H1 (cell line): ENCODE measurements at regions not wholly inside any gene's neighbourhood (a gene's known extent, or its start where the extent isn't known, plus 50 kb on each side); places are given as distances from the start of the nearest gene placed in this dataset.

ENCODE experiments used
- CTCF ChIA-PET: fragments of 300-600 bp; sonication (Branson Sonifier 250); formaldehyde crosslinking; loops from one replicate; lab custom pipeline; 2021; ENCODE audit not compliant: partially characterized antibody; lab: Charles Lee
- POLR2A ChIA-PET: fragments of 300-600 bp; sonication (Branson Sonifier 250); formaldehyde crosslinking; loops from one replicate; lab custom pipeline; 2021; ENCODE audit warnings: inconsistent platforms; ENCODE audit not compliant: partially characterized antibody; lab: Charles Lee
- DNase-seq, 2 experiments: peaks; one replicate each; pipeline versions ENCODE4 v3.0.0 to v3.0.0-alpha.2; 2010 to 2022; ENCODE audit warnings: low spot score in 2 of 2, low read depth in 1 of 2, mixed read lengths in 1 of 2
- FAIRE-seq: peaks from 2 replicates; lab custom pipeline; 2011; peaks lifted over from hg19 to GRCh38; lab: Jason Lieb, UNC
- H2AFZ ChIP-seq: 2 replicates; pipeline ENCODE4 v1.8.1; 2012; ENCODE audit warnings: low read length, inconsistent platforms
- H2AK5ac ChIP-seq: 2 replicates; pipeline ENCODE4 v1.6.1; 2013; ENCODE audit warnings: low read depth, low read length
- H2BK120ac ChIP-seq: replicated peaks from 2 replicates; pipeline ENCODE3; 2013; ENCODE audit warnings: low read depth, low read length, inconsistent platforms
- H2BK12ac ChIP-seq: 2 replicates; pipeline ENCODE4 v1.6.1; 2013; ENCODE audit warnings: low read depth, low read length
- H2BK15ac ChIP-seq: 2 replicates; pipeline ENCODE4 v1.6.1; 2013; ENCODE audit warnings: low read length
- H2BK20ac ChIP-seq: 2 replicates; pipeline ENCODE4 v1.6.1; 2013; ENCODE audit warnings: low read length
- H2BK5ac ChIP-seq: 2 replicates; pipeline ENCODE4 v1.6.1; 2013; ENCODE audit warnings: low read depth, low read length
- H3K14ac ChIP-seq: 2 replicates; pipeline ENCODE4 v1.6.1; 2013; ENCODE audit warnings: inconsistent platforms; ENCODE audit not compliant: insufficient read length
- H3K18ac ChIP-seq: 2 replicates; pipeline ENCODE4 v1.6.1; 2013; ENCODE audit warnings: low read length; ENCODE audit errors: extremely low read depth
- H3K23ac ChIP-seq: 2 replicates; pipeline ENCODE4 v1.6.1; 2013; ENCODE audit warnings: inconsistent platforms; ENCODE audit not compliant: insufficient read length
- H3K23me2 ChIP-seq: 2 replicates; pipeline ENCODE4 v1.6.1; 2013; ENCODE audit warnings: low read depth, low read length
- H3K27ac ChIP-seq: 2 replicates; pipeline ENCODE4 v1.6.1; 2011; ENCODE audit warnings: low read depth, low read length, inconsistent platforms
- H3K27me3 ChIP-seq, 4 experiments: replicated peaks in 1 of 4; 1 replicate in 1 of 4; 2 replicates in 3 of 4; pipeline versions ENCODE4 v1.6.1 to v1.8.1; 2011 to 2013; ENCODE audit warnings: low read length in 3 of 4, mild to moderate bottlenecking in 3 of 4, inconsistent platforms in 2 of 4, mixed read lengths in 2 of 4, moderate library complexity in 1 of 4; ENCODE audit not compliant: control insufficient read depth in 3 of 4, insufficient read depth in 3 of 4; ENCODE audit errors: extremely low read depth in 1 of 4
- H3K36me3 ChIP-seq, 4 experiments: 2 replicates each; pipeline versions ENCODE4 v1.6.1 to v1.8.1; 2011 to 2013; ENCODE audit warnings: mild to moderate bottlenecking in 4 of 4, low read length in 3 of 4, moderate library complexity in 2 of 4, control low read depth in 1 of 4, inconsistent platforms in 1 of 4; ENCODE audit not compliant: insufficient read depth in 4 of 4, control insufficient read depth in 2 of 4
- H3K4ac ChIP-seq: replicated peaks from 2 replicates; pipeline ENCODE3; 2013; ENCODE audit warnings: low read length, low read depth, mixed read lengths, inconsistent platforms; ENCODE audit not compliant: insufficient read length
- H3K4me1 ChIP-seq, 4 experiments: replicated peaks in 1 of 4; 1 replicate in 1 of 4; 2 replicates in 3 of 4; pipeline versions ENCODE4 v1.6.1 to v1.8.1; 2011 to 2013; ENCODE audit warnings: low read length in 3 of 4, inconsistent platforms in 2 of 4, mixed read lengths in 1 of 4; ENCODE audit not compliant: insufficient read depth in 4 of 4, control insufficient read depth in 3 of 4
- H3K4me2 ChIP-seq, 2 experiments: 2 replicates each; pipeline versions ENCODE4 v1.6.1 to v1.8.1; 2011 to 2013; ENCODE audit warnings: low read depth in 2 of 2, low read length in 2 of 2, control low read depth in 1 of 2, inconsistent platforms in 1 of 2, mild to moderate bottlenecking in 1 of 2; ENCODE audit not compliant: insufficient read depth in 1 of 2
- H3K4me3 ChIP-seq, 4 experiments: fragments of 200-600, 300-600 bp in 1 of 4; sonication (generic), shearing (Covaris generic), sonication (Bioruptor Twin) in 1 of 4; 2 replicates each; pipeline versions ENCODE4 v1.5.1 to v1.8.1; 2011 to 2016; ENCODE audit warnings: low read length in 4 of 4, low read depth in 3 of 4, control low read depth in 2 of 4, inconsistent platforms in 2 of 4, mild to moderate bottlenecking in 2 of 4, mixed read lengths in 1 of 4, moderate library complexity in 1 of 4; ENCODE audit not compliant: insufficient read depth in 2 of 4; ENCODE audit errors: extremely low read depth in 1 of 4
- H3K56ac ChIP-seq: replicated peaks from 2 replicates; pipeline ENCODE3; 2013; ENCODE audit warnings: low read depth, mild to moderate bottlenecking, mixed read lengths, low read length, inconsistent platforms; ENCODE audit not compliant: insufficient read length
- H3K79me1 ChIP-seq: 2 replicates; pipeline ENCODE4 v1.6.1; 2013; ENCODE audit warnings: low read depth, low read length, control low read depth
- H3K79me2 ChIP-seq, 2 experiments: 2 replicates each; pipeline versions ENCODE4 v1.6.1 to v1.8.1; 2012 to 2013; ENCODE audit warnings: low read length in 2 of 2, mild to moderate bottlenecking in 2 of 2, inconsistent platforms in 1 of 2; ENCODE audit not compliant: insufficient read depth in 2 of 2, control insufficient read depth in 1 of 2
- H3K9ac ChIP-seq, 4 experiments: replicated peaks in 1 of 4; 1 replicate in 1 of 4; 2 replicates in 3 of 4; pipeline versions ENCODE4 v1.6.1 to v1.8.1; 2011 to 2013; ENCODE audit warnings: low read depth in 3 of 4, low read length in 3 of 4, control low read depth in 2 of 4, mild to moderate bottlenecking in 2 of 4, moderate library complexity in 2 of 4, inconsistent platforms in 1 of 4; ENCODE audit errors: extremely low read depth in 1 of 4
- H3K9me3 ChIP-seq, 2 experiments: 2 replicates each; pipeline versions ENCODE4 v1.6.1 to v1.8.1; 2012 to 2013; ENCODE audit warnings: mild to moderate bottlenecking in 2 of 2, moderate library complexity in 2 of 2, control low read depth in 1 of 2, inconsistent platforms in 1 of 2, low read depth in 1 of 2, low read length in 1 of 2, mixed read lengths in 1 of 2; ENCODE audit not compliant: insufficient read depth in 2 of 2
- H4K20me1 ChIP-seq, 2 experiments: replicated peaks in 1 of 2; 2 replicates each; pipeline versions ENCODE3 to v1.8.1; 2011 to 2013; ENCODE audit warnings: inconsistent platforms in 2 of 2, low read length in 2 of 2, mild to moderate bottlenecking in 1 of 2; ENCODE audit not compliant: insufficient read depth in 2 of 2, control insufficient read depth in 1 of 2
- H4K5ac ChIP-seq: 2 replicates; pipeline ENCODE4 v1.6.1; 2013; ENCODE audit warnings: low read length, low read depth, mixed read lengths, inconsistent platforms; ENCODE audit not compliant: insufficient read length
- H4K8ac ChIP-seq: 2 replicates; pipeline ENCODE4 v1.8.0; 2013; ENCODE audit warnings: mild to moderate bottlenecking, moderate library complexity, low read length, inconsistent platforms; ENCODE audit not compliant: insufficient read depth; ENCODE audit errors: extremely low read depth
- H4K91ac ChIP-seq: replicated peaks from 2 replicates; pipeline ENCODE3; 2013; ENCODE audit warnings: low read length, mixed read lengths, inconsistent platforms; ENCODE audit not compliant: insufficient read length
- ASH2L ChIP-seq: fragments of 200-600, 300-600 bp; sonication (generic); IDR thresholded peaks from one replicate; pipeline ENCODE4 v1.7.1; 2017; ENCODE audit warnings: low read length
- ATF3 ChIP-seq: IDR thresholded peaks from 2 replicates; pipeline ENCODE4 v1.6.1; 2011; ENCODE audit warnings: low read depth, mild to moderate bottlenecking, low read length; ENCODE audit not compliant: insufficient read depth
- CHD2 ChIP-seq: IDR thresholded peaks from 2 replicates; pipeline ENCODE4 v1.6.1; 2012; ENCODE audit warnings: low read length, improper control_type of control experiment
- CREB1 ChIP-seq: IDR thresholded peaks from 2 replicates; pipeline ENCODE4 v1.6.1; 2012; ENCODE audit warnings: inconsistent platforms
- EGR1 ChIP-seq: IDR thresholded peaks from 2 replicates; pipeline ENCODE4 v1.6.1; 2011; ENCODE audit warnings: low read depth, low read length, borderline replicate concordance
- PHF8 ChIP-seq: fragments of 200-600 bp; sonication (generic); conservative IDR thresholded peaks from 2 replicates; pipeline ENCODE4 v1.7.1; 2012; ENCODE audit warnings: low read depth, mild to moderate bottlenecking, inconsistent platforms, low read length, moderate library complexity
- POU5F1 ChIP-seq: IDR thresholded peaks from 2 replicates; pipeline ENCODE4 v1.6.1; 2011; ENCODE audit warnings: low read depth, mild to moderate bottlenecking, low read length, moderate library complexity
- RBBP5 ChIP-seq: IDR thresholded peaks from 2 replicates; pipeline ENCODE4 v1.7.1; 2012; ENCODE audit warnings: low read depth, mild to moderate bottlenecking, inconsistent platforms, low read length, moderate library complexity, borderline replicate concordance
- SRF ChIP-seq: IDR thresholded peaks from 2 replicates; pipeline ENCODE4 v1.6.1; 2011; ENCODE audit warnings: mild to moderate bottlenecking, low read depth, low read length, moderate library complexity
- TBP ChIP-seq: IDR thresholded peaks from 2 replicates; pipeline ENCODE4 v1.6.1; 2011; ENCODE audit warnings: low read depth, low read length, improper control_type of control experiment
- WGBS, 2 experiments: shearing (Covaris generic) in 1 of 2; methylation state at CpG; one replicate each; pipeline versions ENCODE4 v1.1.6 to v1.1.7; 2013 to 2015; ENCODE audit warnings: low lambda C conversion rate in 2 of 2, mixed read lengths in 2 of 2, inconsistent platforms in 1 of 2, low coverage in 1 of 2, missing lambda C conversion rate in 1 of 2; ENCODE audit not compliant: insufficient replicate concordance in 2 of 2, insufficient coverage in 1 of 2, insufficient read length in 1 of 2; ENCODE audit errors: extremely low coverage in 1 of 2, missing lambda C conversion rate in 1 of 2; 5-methylcytosine and 5-hydroxymethylcytosine counted together

- Histone ChIP-seq H3K4me1 (no peaks in the 10 kb centered on the region), H2BK12ac (no peak overlapping the region), H2BK120ac (no peak overlapping the region), H3K9me3 (no peaks in the 10 kb centered on the region), H4K20me1 (no peaks in the 10 kb centered on the region), H2BK20ac (no peak overlapping the region), H4K8ac (no peak overlapping the region), H2BK15ac (no peak overlapping the region), H3K56ac (no peak overlapping the region), H3K79me1 (no peaks in the 10 kb centered on the region), H3K36me3 (no peaks in the 10 kb centered on the region), H3K79me2 (no peaks in the 10 kb centered on the region), H2AFZ (no peak overlapping the region), H4K91ac (no peak overlapping the region), H3K18ac (no peak overlapping the region), H3K23me2 (no peaks in the 10 kb centered on the region), H3K4ac (no peak overlapping the region), H3K4me2 (no peak overlapping the region), H3K27me3 (no peaks in the 10 kb centered on the region), H4K5ac (no peak overlapping the region), H2BK5ac (no peak overlapping the region), H3K14ac (no peak overlapping the region), H3K23ac (no peak overlapping the region), H3K9ac (no peak overlapping the region), H3K4me3 (no peak overlapping the region), H3K27ac (no peak overlapping the region), H2AK5ac (no peak overlapping the region)
- ChIA-PET CTCF (no interaction called here), POLR2A (no interaction called here)
- FAIRE-seq (no peak), DNase-seq (no peak)
- TF ChIP-seq PHF8 (no peak), ASH2L (no peak), POU5F1 (no peak), CHD2 (no peak), ATF3 (no peak), TBP (no peak), EGR1 (no peak), CREB1 (no peak), RBBP5 (no peak), SRF (no peak)
- WGBS, 2 experiments: 85% methylated on average over 3 of the region's 3 CpGs; no CpG with 5 or more reads in 1 of the 2 experiments
Observed at GRCh38 chr3:144923046-144923775, 951.6 kb downstream of the DIPK2A start.
